PFSK-1 (cell line): ENCODE measurements at regions not wholly inside any gene's neighbourhood (a gene's known extent, or its start where the extent isn't known, plus 50 kb on each side); places are given as distances from the start of the nearest gene placed in this dataset.

ENCODE experiments used
- FOXP2 ChIP-seq: optimal IDR thresholded peaks from 2 replicates; pipeline ENCODE3; 2011; ENCODE audit warnings: borderline replicate concordance, control low read depth, inconsistent platforms; ENCODE audit not compliant: insufficient read depth; ENCODE audit errors: extremely low read length, extremely low read depth
- POLR2AphosphoS5 ChIP-seq: IDR thresholded peaks from 2 replicates; pipeline ENCODE4 v1.6.1; 2012; ENCODE audit warnings: low read depth, mild to moderate bottlenecking, control low read depth, low read length, moderate library complexity
- REST ChIP-seq, 2 experiments: IDR thresholded peaks; 2 replicates each; pipeline versions ENCODE4 v1.6.1 to v1.8.0; 2011 to 2012; ENCODE audit warnings: low read depth in 2 of 2, low read length in 2 of 2, control low read depth in 1 of 2, inconsistent platforms in 1 of 2, mild to moderate bottlenecking in 1 of 2, moderate library complexity in 1 of 2; ENCODE audit not compliant: insufficient read depth in 1 of 2
- SIN3A ChIP-seq: IDR thresholded peaks from 2 replicates; pipeline ENCODE4 v1.6.1; 2012; ENCODE audit warnings: mild to moderate bottlenecking, low read length, moderate library complexity, borderline replicate concordance; ENCODE audit not compliant: insufficient read depth
- TAF1 ChIP-seq: IDR thresholded peaks from 2 replicates; pipeline ENCODE4 v1.6.1; 2012; ENCODE audit warnings: low read length, control low read depth, borderline replicate concordance; ENCODE audit not compliant: insufficient read depth

- TF ChIP-seq REST (IDR thresholded peaks at IDR 0.05; ENCODE audit: insufficient read depth in 1 of 2, low read depth in 2 of 2, low read length in 2 of 2): no peak
- no peak for TF ChIP-seq POLR2AphosphoS5
- TF ChIP-seq TAF1: no peak
- no peak for TF ChIP-seq SIN3A
- TF ChIP-seq FOXP2: no peak
Observed at GRCh38 chr12:116661341-116661740, 76.5 kb downstream of the SPRING1 start.

GRCh38 chr12:116659771-116660481, 77.9 kb downstream of the SPRING1 start:
- no peak for TF ChIP-seq FOXP2
- TF ChIP-seq TAF1: no peak

GRCh38 chr12:116657921-116658495, 79.9 kb downstream of the SPRING1 start:
- TF ChIP-seq TAF1 (no peak), SIN3A (no peak), POLR2AphosphoS5 (no peak), FOXP2 (no peak), REST (IDR thresholded peaks at IDR 0.05; ENCODE audit: insufficient read depth in 1 of 2, low read depth in 2 of 2, low read length in 2 of 2) (no peak)

GRCh38 chr12:116656306-116656705, 81.6 kb downstream of the SPRING1 start:
- no peak for TF ChIP-seq TAF1
- no peak for TF ChIP-seq FOXP2
- TF ChIP-seq POLR2AphosphoS5: no peak

- TF ChIP-seq FOXP2 (no peak), POLR2AphosphoS5 (no peak), SIN3A (no peak), TAF1 (no peak), REST (IDR thresholded peaks at IDR 0.05; ENCODE audit: insufficient read depth in 1 of 2, low read depth in 2 of 2, low read length in 2 of 2) (no peak)
Observed at GRCh38 chr12:116654226-116654743, 83.6 kb downstream of the SPRING1 start.

- no peak for TF ChIP-seq REST (IDR thresholded peaks at IDR 0.05; ENCODE audit: insufficient read depth in 1 of 2, low read depth in 2 of 2, low read length in 2 of 2)
- TF ChIP-seq SIN3A: no peak
- TF ChIP-seq POLR2AphosphoS5: no peak
- TF ChIP-seq FOXP2: no peak
- no peak for TF ChIP-seq TAF1
Observed at GRCh38 chr12:116651089-116651488, 86.8 kb downstream of the SPRING1 start.
